Stromal cell of bone marrow (primary cell): ENCODE measurements at regions not wholly inside any gene's neighbourhood (a gene's known extent, or its start where the extent isn't known, plus 50 kb on each side); places are given as distances from the start of the nearest gene placed in this dataset.

Experiments
- DNase-seq: peaks from one replicate; pipeline ENCODE4 v3.0.0-alpha.2; 2012; ENCODE audit warnings: low read depth

GRCh38 chr7:18201350-18201749 is 173.7 kb upstream of the PRPS1L1 start:
- DNase-seq = no peak

- DNase-seq = no peak
Measured at GRCh38 chr7:18202315-18203045, 174.8 kb upstream of the PRPS1L1 start.

GRCh38 chr7:18206331-18206730 is 178.7 kb upstream of the PRPS1L1 start:
- no peak for DNase-seq

GRCh38 chr7:18208921-18209320 is 181.3 kb upstream of the PRPS1L1 start:
- no peak for DNase-seq

- no peak for DNase-seq
Measured at GRCh38 chr7:18210377-18210776, 182.7 kb upstream of the PRPS1L1 start.

GRCh38 chr7:18210788-18211187 is 183.1 kb upstream of the PRPS1L1 start:
- no peak for DNase-seq

- DNase-seq = no peak
Measured at GRCh38 chr7:18212308-18212707, 184.7 kb upstream of the PRPS1L1 start.

- DNase-seq = peak; percentile 43
Measured at GRCh38 chr7:18212758-18213157, 185.1 kb upstream of the PRPS1L1 start.

GRCh38 chr7:18213652-18214051 is 186.0 kb upstream of the PRPS1L1 start:
- DNase-seq = no peak

- DNase-seq = no peak
Measured at GRCh38 chr7:18216270-18216669, 188.6 kb upstream of the PRPS1L1 start.

GRCh38 chr7:18221377-18222293 is 194.0 kb upstream of the PRPS1L1 start:
- peak; percentile 8 for DNase-seq

- DNase-seq = no peak
Measured at GRCh38 chr7:18222636-18223035, 195.0 kb upstream of the PRPS1L1 start.

- no peak for DNase-seq
Measured at GRCh38 chr7:18224138-18224537, 196.5 kb upstream of the PRPS1L1 start.

- no peak for DNase-seq
Measured at GRCh38 chr7:18225067-18225466, 197.4 kb upstream of the PRPS1L1 start.

- DNase-seq = no peak
Measured at GRCh38 chr7:18226598-18226997, 199.0 kb upstream of the PRPS1L1 start.

GRCh38 chr7:18228686-18229085 is 201.0 kb upstream of the PRPS1L1 start:
- no peak for DNase-seq

GRCh38 chr7:18230271-18230670 is 202.6 kb upstream of the PRPS1L1 start:
- DNase-seq = no peak

GRCh38 chr7:18231854-18232253 is 204.2 kb upstream of the PRPS1L1 start:
- DNase-seq = no peak

GRCh38 chr7:18234519-18234918 is 206.9 kb upstream of the PRPS1L1 start:
- no peak for DNase-seq

GRCh38 chr7:18235819-18236218 is 208.2 kb upstream of the PRPS1L1 start:
- no peak for DNase-seq

GRCh38 chr7:18239212-18239611 is 211.6 kb upstream of the PRPS1L1 start:
- DNase-seq = no peak

- no peak for DNase-seq
Measured at GRCh38 chr7:18241543-18242231, 214.0 kb upstream of the PRPS1L1 start.

- no peak for DNase-seq
Measured at GRCh38 chr7:18243731-18244130, 216.1 kb upstream of the PRPS1L1 start.
